ENCODE measurements at regions not wholly inside any gene's neighbourhood (a gene's known extent, or its start where the extent isn't known, plus 50 kb on each side); places are given as distances from the start of the nearest gene placed in this dataset.

DNA sequence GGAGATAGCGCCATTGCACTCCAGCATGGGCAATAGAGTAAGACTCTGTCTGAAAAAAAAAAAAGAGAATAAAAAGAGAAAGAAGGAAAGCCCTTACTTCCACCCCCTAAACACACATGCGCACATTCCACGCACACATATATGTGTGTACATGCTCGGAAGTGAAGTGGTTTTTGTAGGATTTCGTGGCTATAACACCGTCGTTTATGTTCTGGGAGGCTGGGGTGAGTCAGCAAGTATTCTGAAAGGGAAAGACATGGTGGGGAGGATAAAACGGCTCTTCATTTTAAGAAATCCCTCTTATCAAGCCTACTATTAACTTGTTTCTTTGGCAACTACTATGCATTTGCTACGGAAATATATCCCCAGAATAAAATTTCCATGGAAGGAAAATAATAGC is 422.8 kb upstream of the TBL1XR1 start:
- Histone ChIP-seq H3K4me1 (replicated peaks; ENCODE audit: insufficient read depth) (peaks cover 53% of the 10 kb centered on the region), H3F3A (ENCODE audit: insufficient read depth, low read depth) (peaks cover 33% of the 10 kb centered on the region), H3K4me3 (no peak overlapping the region), H3K27me3 (ENCODE audit: insufficient read depth, low read depth) (no peaks in the 10 kb centered on the region), H3K79me2 (ENCODE audit: low read depth) (no peaks in the 10 kb centered on the region), H2AFZ (no peak overlapping the region), H3K36me3 (ENCODE audit: low read depth) (no peaks in the 10 kb centered on the region), H3K9me3 (ENCODE audit: insufficient read depth, low read depth) (peaks cover 12% of the 10 kb centered on the region), H3K27ac (no peak overlapping the region), H4K20me1 (ENCODE audit: insufficient read depth) (no peaks in the 10 kb centered on the region), H3K4me2 (no peak overlapping the region), H3K9me2 (ENCODE audit: insufficient read depth) (no peaks in the 10 kb centered on the region)
- CTCF ChIA-PET: no interaction called here
- POLR2A ChIA-PET (ENCODE audit: unreplicated experiment): no interaction called here
- intact Hi-C loops (cut with micrococcal nuclease; ENCODE audit: unreplicated experiment): no loop called here
- DNase-seq: no peak
- TF ChIP-seq, protein P1, sequence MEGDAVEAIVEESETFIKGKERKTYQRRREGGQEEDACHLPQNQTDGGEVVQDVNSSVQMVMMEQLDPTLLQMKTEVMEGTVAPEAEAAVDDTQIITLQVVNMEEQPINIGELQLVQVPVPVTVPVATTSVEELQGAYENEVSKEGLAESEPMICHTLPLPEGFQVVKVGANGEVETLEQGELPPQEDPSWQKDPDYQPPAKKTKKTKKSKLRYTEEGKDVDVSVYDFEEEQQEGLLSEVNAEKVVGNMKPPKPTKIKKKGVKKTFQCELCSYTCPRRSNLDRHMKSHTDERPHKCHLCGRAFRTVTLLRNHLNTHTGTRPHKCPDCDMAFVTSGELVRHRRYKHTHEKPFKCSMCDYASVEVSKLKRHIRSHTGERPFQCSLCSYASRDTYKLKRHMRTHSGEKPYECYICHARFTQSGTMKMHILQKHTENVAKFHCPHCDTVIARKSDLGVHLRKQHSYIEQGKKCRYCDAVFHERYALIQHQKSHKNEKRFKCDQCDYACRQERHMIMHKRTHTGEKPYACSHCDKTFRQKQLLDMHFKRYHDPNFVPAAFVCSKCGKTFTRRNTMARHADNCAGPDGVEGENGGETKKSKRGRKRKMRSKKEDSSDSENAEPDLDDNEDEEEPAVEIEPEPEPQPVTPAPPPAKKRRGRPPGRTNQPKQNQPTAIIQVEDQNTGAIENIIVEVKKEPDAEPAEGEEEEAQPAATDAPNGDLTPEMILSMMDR (conservative IDR thresholded peaks at IDR 0.05): no peak
- TF ChIP-seq EZH2 (IDR thresholded peaks at IDR 0.05; ENCODE audit: low read depth): no peak
- no TSS peak for BruUV-seq (replicated peaks)

- peak in 1 of 2 experiments; percentile 39 for DNase-seq
- Histone ChIP-seq H3K9me2 (ENCODE audit: insufficient read depth) (no peaks in the 10 kb centered on the region), H3K4me2 (no peak overlapping the region), H3K4me3 (no peak overlapping the region), H3F3A (ENCODE audit: insufficient read depth, low read depth) (peaks cover 24% of the 10 kb centered on the region), H3K36me3 (ENCODE audit: low read depth) (no peaks in the 10 kb centered on the region), H3K27ac (no peak overlapping the region), H2AFZ (no peak overlapping the region), H3K27me3 (ENCODE audit: insufficient read depth, low read depth) (no peaks in the 10 kb centered on the region), H4K20me1 (ENCODE audit: insufficient read depth) (no peaks in the 10 kb centered on the region), H3K4me1 (replicated peaks; ENCODE audit: insufficient read depth) (peaks cover 32% of the 10 kb centered on the region), H3K79me2 (ENCODE audit: low read depth) (no peaks in the 10 kb centered on the region), H3K9me3 (ENCODE audit: insufficient read depth, low read depth) (peaks cover 15% of the 10 kb centered on the region; the same call in 1 of the 2 replicates)
- ChIA-PET POLR2A (ENCODE audit: unreplicated experiment) (interaction anchor here (0.8 kb wide), 1 partner anchor 154 kb away, joined by 4 read pairs; no protein-coding TSS in a partner anchor), CTCF (no interaction called here)
- BruUV-seq (replicated peaks): no TSS peak
- intact Hi-C loops (cut with micrococcal nuclease; ENCODE audit: unreplicated experiment): no loop called here
- TF ChIP-seq, protein P1 (conservative IDR thresholded peaks at IDR 0.05): no peak
- no peak for TF ChIP-seq EZH2 (IDR thresholded peaks at IDR 0.05; ENCODE audit: low read depth)
Observed at GRCh38 chr3:177622520-177622919, 425.2 kb upstream of the TBL1XR1 start.

DNA sequence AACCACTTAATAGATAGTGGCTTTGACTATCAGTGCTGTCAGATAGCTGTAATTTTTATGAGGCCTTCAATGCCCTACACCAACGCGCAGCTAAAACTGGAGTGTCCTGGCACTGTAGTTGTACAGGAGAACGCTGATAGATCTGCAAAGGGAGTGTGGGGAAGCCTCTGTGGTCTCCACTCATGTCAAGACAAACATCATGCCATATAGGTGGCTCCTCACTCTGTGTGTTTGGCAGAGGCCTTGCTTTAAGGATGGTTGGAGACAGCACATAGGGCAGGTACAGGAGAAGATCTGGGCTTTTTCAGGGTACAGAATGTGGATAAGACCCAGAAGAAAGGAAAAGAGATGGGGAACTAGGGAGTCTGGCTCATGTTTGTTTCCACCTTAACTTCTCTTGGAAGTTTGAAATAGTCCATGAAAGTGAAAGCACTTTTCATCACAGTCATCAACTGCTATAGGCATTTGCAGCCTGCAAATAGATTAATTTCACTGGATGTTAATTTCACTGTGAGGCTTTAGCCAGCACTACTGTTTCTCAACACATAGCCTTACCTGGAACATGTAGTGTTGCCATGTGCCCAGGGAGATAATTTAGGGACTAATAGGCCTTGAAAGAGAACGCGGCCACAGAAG is 425.8 kb upstream of the TBL1XR1 start:
- no peaks in the 10 kb centered on the region for H3K9me2 ChIP-seq (ENCODE audit: insufficient read depth)
- peaks cover 20% of the 10 kb centered on the region for H3F3A ChIP-seq (ENCODE audit: insufficient read depth, low read depth)
- no peak overlapping the region for H3K27ac ChIP-seq
- no peak overlapping the region for H2AFZ ChIP-seq
- H3K4me2 ChIP-seq: no peak overlapping the region
- BruUV-seq (replicated peaks): no TSS peak
- H3K4me1 ChIP-seq (replicated peaks; ENCODE audit: insufficient read depth): peaks cover 26% of the 10 kb centered on the region
- no peak for DNase-seq
- TF ChIP-seq, protein P1 (conservative IDR thresholded peaks at IDR 0.05): no peak
- no peak for TF ChIP-seq EZH2 (IDR thresholded peaks at IDR 0.05; ENCODE audit: low read depth)
- intact Hi-C loops (cut with micrococcal nuclease; ENCODE audit: unreplicated experiment): no loop called here
- H3K79me2 ChIP-seq (ENCODE audit: low read depth): no peaks in the 10 kb centered on the region
- POLR2A ChIA-PET (ENCODE audit: unreplicated experiment): interaction anchor here (0.8 kb wide), 1 partner anchor 153 kb away, joined by 4 read pairs; no protein-coding TSS in a partner anchor
- no peaks in the 10 kb centered on the region for H3K36me3 ChIP-seq (ENCODE audit: low read depth)
- H3K4me3 ChIP-seq: no peak overlapping the region
- peaks cover 18% of the 10 kb centered on the region; the same call in 1 of the 2 replicates for H3K9me3 ChIP-seq (ENCODE audit: insufficient read depth, low read depth)
- CTCF ChIA-PET: no interaction called here
- no peaks in the 10 kb centered on the region for H3K27me3 ChIP-seq (ENCODE audit: insufficient read depth, low read depth)
- no peaks in the 10 kb centered on the region for H4K20me1 ChIP-seq (ENCODE audit: insufficient read depth)

Measured in PC-9 (cell line).